GM23338 (cell line): ENCODE measurements at regions not wholly inside any gene's neighbourhood (a gene's known extent, or its start where the extent isn't known, plus 50 kb on each side); places are given as distances from the start of the nearest gene placed in this dataset.

Source experiments
- CREB1 ChIP-seq: fragments of 250-450 bp; sonication (Bioruptor Pico); IDR thresholded peaks from 2 replicates; pipeline ENCODE4 v1.5.0; 2020; ENCODE audit warnings: low read depth, mild to moderate bottlenecking, moderate library complexity
- CTCF ChIP-seq, 2 experiments: fragments of 200-600 bp in 1 of 2; sonication (generic) in 1 of 2; conservative IDR thresholded peaks; 2 replicates each; pipeline versions ENCODE4 v1.5.1 to v1.6.1; 2016 to 2017; ENCODE audit warnings: antibody characterized with exemption in 2 of 2, low read depth in 2 of 2, mild to moderate bottlenecking in 2 of 2, moderate library complexity in 1 of 2
- EZH2 ChIP-seq: fragments of 200-600 bp; sonication (generic); IDR thresholded peaks from one replicate; pipeline ENCODE4 v1.8.0; 2017; ENCODE audit warnings: antibody characterized with exemption, mild to moderate bottlenecking, low read depth; ENCODE audit not compliant: unreplicated experiment
- EZH2phosphoT487 ChIP-seq: fragments of 200-600 bp; sonication (generic); IDR thresholded peaks from one replicate; pipeline ENCODE4 v1.8.1; 2018; ENCODE audit warnings: antibody characterized with exemption; ENCODE audit not compliant: unreplicated experiment
- JUNB ChIP-seq: IDR thresholded peaks from one replicate; pipeline ENCODE4 v1.6.1; 2016; ENCODE audit warnings: antibody characterized with exemption; ENCODE audit not compliant: unreplicated experiment
- POLR2AphosphoS5 ChIP-seq: IDR thresholded peaks from 2 replicates; pipeline ENCODE4 v1.6.1; 2016; ENCODE audit warnings: antibody characterized with exemption, low read depth
- STAT1 ChIP-seq: IDR thresholded peaks from one replicate; pipeline ENCODE4 v1.6.1; 2016; ENCODE audit warnings: antibody characterized with exemption; ENCODE audit not compliant: unreplicated experiment
- ZNF114 ChIP-seq: fragments of 250-450 bp; sonication (Bioruptor Pico); IDR thresholded peaks from 2 replicates; pipeline ENCODE4 v1.5.0; 2020; ENCODE audit warnings: mild to moderate bottlenecking, moderate library complexity
- ZNF331 ChIP-seq: fragments of 250-450 bp; sonication (Bioruptor Pico); IDR thresholded peaks from 2 replicates; pipeline ENCODE4 v1.5.0; 2020; ENCODE audit warnings: low read depth, mild to moderate bottlenecking, moderate library complexity
- TF ChIP-seq, protein P1 (sequence below): IDR thresholded peaks from one replicate; pipeline ENCODE4 v1.6.1; 2018; ENCODE audit warnings: antibody characterized with exemption; ENCODE audit not compliant: unreplicated experiment
- TF ChIP-seq, protein P2 (sequence below): IDR thresholded peaks from 2 replicates; pipeline ENCODE4 v1.6.1; 2016; ENCODE audit warnings: antibody characterized with exemption

- TF ChIP-seq CTCF (conservative IDR thresholded peaks at IDR 0.05; ENCODE audit: low read depth in 2 of 2) = no peak
- TF ChIP-seq ZNF114 = no peak
- TF ChIP-seq, protein P1, sequence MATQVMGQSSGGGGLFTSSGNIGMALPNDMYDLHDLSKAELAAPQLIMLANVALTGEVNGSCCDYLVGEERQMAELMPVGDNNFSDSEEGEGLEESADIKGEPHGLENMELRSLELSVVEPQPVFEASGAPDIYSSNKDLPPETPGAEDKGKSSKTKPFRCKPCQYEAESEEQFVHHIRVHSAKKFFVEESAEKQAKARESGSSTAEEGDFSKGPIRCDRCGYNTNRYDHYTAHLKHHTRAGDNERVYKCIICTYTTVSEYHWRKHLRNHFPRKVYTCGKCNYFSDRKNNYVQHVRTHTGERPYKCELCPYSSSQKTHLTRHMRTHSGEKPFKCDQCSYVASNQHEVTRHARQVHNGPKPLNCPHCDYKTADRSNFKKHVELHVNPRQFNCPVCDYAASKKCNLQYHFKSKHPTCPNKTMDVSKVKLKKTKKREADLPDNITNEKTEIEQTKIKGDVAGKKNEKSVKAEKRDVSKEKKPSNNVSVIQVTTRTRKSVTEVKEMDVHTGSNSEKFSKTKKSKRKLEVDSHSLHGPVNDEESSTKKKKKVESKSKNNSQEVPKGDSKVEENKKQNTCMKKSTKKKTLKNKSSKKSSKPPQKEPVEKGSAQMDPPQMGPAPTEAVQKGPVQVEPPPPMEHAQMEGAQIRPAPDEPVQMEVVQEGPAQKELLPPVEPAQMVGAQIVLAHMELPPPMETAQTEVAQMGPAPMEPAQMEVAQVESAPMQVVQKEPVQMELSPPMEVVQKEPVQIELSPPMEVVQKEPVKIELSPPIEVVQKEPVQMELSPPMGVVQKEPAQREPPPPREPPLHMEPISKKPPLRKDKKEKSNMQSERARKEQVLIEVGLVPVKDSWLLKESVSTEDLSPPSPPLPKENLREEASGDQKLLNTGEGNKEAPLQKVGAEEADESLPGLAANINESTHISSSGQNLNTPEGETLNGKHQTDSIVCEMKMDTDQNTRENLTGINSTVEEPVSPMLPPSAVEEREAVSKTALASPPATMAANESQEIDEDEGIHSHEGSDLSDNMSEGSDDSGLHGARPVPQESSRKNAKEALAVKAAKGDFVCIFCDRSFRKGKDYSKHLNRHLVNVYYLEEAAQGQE = no peak
- TF ChIP-seq JUNB = no peak
- TF ChIP-seq EZH2 = no peak
- no peak for TF ChIP-seq POLR2AphosphoS5
- no peak for TF ChIP-seq CREB1 (CRISPR knock-in tag)
- no peak for TF ChIP-seq EZH2phosphoT487
- TF ChIP-seq, protein P2, sequence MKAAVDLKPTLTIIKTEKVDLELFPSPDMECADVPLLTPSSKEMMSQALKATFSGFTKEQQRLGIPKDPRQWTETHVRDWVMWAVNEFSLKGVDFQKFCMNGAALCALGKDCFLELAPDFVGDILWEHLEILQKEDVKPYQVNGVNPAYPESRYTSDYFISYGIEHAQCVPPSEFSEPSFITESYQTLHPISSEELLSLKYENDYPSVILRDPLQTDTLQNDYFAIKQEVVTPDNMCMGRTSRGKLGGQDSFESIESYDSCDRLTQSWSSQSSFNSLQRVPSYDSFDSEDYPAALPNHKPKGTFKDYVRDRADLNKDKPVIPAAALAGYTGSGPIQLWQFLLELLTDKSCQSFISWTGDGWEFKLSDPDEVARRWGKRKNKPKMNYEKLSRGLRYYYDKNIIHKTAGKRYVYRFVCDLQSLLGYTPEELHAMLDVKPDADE = no peak
- TF ChIP-seq STAT1 = no peak
- no peak for TF ChIP-seq ZNF331 (CRISPR knock-in tag)
These were observed 220.0 kb downstream of the NEDD1 start for GRCh38 chr12:97127061-97127460.
